GM19099 (cell line): ENCODE measurements at regions not wholly inside any gene's neighbourhood (a gene's known extent, or its start where the extent isn't known, plus 50 kb on each side); places are given as distances from the start of the nearest gene placed in this dataset.

ENCODE experiments used
- POLR2A ChIP-seq: IDR thresholded peaks from 3 replicates; pipeline ENCODE4 v1.6.1; 2011; ENCODE audit warnings: low read depth; ENCODE audit not compliant: insufficient read length; ENCODE audit errors: extremely low read depth

DNA sequence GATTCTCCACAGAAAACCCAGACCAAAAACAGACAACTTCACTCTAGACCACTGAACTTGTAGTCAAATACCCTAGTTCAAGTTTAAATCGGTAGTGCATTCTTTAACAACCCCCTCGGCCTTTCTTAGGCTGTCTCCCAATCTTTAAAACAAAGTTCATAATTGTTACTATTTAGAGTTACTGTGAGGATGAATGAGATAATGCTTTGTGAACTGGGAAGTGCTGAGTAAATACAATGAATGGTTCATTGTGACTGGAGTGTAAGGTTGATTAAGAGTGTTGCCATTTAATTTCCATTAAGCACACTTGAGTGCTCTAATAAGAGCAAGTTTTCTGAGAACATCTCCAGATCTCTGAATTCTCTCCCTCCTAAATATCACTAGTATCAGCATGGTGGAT, 228.8 kb upstream of the PIK3R1 start:
- no peak for TF ChIP-seq POLR2A

GRCh38 chr5:67985686-67986387, 229.7 kb upstream of the PIK3R1 start:
- no peak for TF ChIP-seq POLR2A

- TF ChIP-seq POLR2A = no peak
Observed at GRCh38 chr5:67984546-67984945, 231.0 kb upstream of the PIK3R1 start.

DNA sequence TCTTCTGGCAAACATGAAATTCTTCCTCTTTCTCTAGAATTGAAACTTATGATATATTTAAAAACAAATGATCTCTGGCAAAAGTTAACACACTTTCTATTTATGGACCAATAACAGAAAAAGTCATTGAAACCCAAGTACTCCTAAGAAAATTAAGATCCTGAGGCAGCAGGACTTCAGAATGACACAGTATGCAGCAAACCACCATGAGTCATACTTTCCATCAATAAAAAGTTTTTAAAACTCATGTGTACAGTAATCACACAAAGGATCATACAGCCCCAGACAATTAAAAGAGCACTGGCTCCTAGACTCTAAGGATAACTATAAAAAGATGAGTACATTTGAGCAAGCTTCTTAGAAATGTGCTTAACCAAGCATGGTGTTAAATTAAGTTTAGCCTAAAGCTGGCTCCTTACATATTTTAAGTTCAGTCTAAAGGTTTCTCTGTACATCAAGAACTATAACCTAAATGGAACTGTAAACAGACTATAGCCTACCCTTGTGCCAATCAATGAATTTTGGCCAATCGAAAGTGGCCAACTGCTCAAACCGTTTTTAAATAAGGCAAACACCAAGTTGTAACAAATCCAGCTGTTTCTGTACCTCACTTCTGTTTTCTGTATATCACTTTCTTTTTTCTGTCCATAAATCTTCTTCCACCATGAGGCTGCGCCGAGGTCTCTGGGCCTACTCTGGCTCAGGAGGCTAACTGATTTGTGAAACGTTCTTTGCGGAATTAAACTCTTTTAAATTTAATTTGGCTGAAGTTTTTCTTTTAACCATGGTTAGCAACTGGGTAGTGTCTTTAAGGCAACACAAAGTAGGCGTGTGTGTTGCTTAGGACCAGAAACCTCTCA, 232.1 kb upstream of the PIK3R1 start:
- no peak for TF ChIP-seq POLR2A

DNA sequence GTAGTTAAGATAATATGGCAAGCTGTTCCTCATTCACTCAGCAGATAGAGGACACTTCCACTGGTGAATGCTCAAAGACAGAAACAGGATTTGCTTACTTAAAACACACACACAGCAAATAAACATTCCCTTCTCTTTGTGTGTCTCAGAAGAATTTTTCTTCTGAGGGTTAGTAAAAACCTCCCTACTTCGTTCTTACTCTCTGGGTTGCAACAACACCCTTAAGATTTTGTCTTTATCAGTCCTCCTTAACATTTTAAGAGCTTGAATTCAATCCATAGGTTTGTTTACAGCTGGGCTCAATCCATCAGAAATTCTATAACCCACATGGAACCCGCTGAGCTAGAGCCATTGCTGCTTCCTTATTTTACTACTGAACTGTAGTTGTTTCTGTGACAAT, 237.4 kb upstream of the PIK3R1 start:
- no peak for TF ChIP-seq POLR2A

- TF ChIP-seq POLR2A = no peak
Observed at GRCh38 chr5:67976891-67977601, 238.5 kb upstream of the PIK3R1 start.

GRCh38 chr5:67976181-67976580, 239.4 kb upstream of the PIK3R1 start:
- no peak for TF ChIP-seq POLR2A

- TF ChIP-seq POLR2A = no peak
Observed at GRCh38 chr5:67974471-67974870, 241.1 kb upstream of the PIK3R1 start.

DNA sequence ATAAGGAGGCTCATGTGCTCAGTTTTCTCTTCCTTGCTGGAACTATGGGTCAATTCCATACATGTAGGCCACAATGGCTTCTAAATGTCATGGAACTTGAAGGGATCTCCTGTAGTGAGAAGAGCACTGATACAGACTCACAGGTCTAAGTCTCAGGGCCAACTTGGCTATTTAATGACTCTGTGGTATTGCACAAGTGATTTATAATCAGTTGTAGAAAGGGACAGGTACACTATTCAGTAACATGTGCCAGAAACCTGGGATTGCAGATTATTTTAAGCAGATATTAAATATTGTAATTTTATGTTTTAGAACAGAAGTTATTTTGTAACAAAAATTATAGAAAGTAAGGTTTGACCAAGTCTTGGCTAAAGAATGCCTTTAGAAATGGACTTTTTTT, 241.5 kb upstream of the PIK3R1 start:
- no peak for TF ChIP-seq POLR2A

GRCh38 chr5:67971971-67972821, 243.4 kb upstream of the PIK3R1 start:
- TF ChIP-seq POLR2A = no peak

- TF ChIP-seq POLR2A = no peak
Observed at GRCh38 chr5:67971223-67971830, 244.2 kb upstream of the PIK3R1 start.

- TF ChIP-seq POLR2A = no peak
Observed at GRCh38 chr5:67969631-67970030, 245.9 kb upstream of the PIK3R1 start.

DNA sequence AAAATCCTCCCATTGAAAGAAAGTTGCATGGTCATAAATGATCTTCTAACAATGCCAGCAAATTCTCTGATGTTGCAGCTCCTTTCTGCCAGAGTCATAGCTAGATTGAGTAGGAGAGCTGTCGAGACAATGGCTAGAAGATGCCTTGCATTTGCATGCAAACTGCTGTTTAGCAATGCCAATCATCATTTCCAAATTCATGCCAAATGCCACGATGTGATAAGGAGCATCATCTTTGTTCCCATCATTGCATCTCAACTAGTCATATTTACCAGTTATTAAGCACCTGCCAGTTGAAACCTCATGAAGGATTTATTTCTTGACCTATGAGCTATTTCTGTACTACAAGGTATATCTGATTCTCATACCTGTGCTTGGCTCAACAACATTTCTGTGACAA, 246.4 kb upstream of the PIK3R1 start:
- TF ChIP-seq POLR2A = no peak

GRCh38 chr5:67966712-67967111, 248.8 kb upstream of the PIK3R1 start:
- TF ChIP-seq POLR2A = no peak
